NCI-H1930 (cell line): ENCODE measurements at regions not wholly inside any gene's neighbourhood (a gene's known extent, or its start where the extent isn't known, plus 50 kb on each side); places are given as distances from the start of the nearest gene placed in this dataset.
"Not testable (repeated sequence)": the region's sequence is repeated elsewhere in the genome, so short reads cannot be mapped to it uniquely, and the experiment has no call there.

Experiments used
- DNase-seq, 2 experiments: peaks; one replicate each; lab custom pipeline; 2025; lab: John Stamatoyannopoulos, UW

DNA sequence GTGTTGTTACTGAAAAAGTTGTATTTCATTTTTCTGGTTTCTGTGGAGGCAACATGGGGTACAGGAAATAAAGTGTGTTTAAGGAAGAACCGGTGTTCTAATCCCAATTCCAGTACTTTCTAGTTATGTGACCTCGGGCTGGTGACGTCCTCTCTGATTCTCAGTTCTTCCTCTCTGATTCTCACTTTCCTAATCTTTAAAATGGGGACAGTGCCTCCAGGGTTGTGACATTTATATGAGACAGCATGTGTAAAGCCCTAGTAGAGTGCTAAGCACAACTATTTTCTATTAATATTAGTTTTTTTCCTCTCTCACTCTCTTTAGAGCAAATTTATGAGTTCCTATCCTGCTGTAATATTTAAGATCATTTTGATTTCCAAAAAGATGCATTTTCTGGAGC lies 50.9 kb upstream of the PTPDC1 start:
- DNase-seq, result no peak

DNA sequence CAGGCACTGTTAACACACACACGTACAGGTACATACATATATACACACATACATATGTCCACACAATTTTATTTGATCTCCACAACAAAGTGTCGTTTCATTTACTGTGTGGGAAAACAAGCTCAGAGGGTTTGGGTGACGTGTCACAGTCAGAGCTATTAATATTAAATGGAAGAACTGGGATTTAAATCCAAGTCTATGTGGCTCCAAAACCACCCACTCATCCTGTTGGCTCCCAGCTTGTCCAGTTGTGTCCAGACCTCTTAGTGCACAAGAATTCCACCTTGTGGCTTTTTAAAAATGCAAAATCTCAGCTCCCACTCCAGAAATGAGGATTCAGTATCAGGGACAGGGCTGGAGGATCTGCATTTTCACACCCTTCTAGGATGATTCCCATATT lies 52.3 kb upstream of the PTPDC1 start:
- no peak for DNase-seq

DNA sequence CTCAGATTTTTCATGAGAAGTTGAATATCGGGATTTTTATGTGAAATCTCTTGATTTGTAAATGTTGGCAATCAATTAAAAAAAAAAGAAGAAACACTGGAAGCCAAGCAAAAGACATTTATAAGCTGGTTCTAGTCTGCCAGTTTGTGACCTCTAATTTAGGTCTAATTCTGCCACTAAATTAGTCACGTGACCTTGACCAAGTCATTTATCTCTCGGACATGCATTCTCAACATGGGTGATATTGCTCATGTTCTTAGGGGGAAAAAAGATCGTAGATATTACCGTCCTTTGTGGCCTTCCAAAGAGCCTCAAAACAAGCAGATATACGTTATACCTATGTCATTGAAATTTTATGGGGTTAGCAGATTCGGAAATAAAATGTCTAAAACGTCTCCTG lies 52.9 kb upstream of the PTPDC1 start:
- DNase-seq, result no peak

DNA sequence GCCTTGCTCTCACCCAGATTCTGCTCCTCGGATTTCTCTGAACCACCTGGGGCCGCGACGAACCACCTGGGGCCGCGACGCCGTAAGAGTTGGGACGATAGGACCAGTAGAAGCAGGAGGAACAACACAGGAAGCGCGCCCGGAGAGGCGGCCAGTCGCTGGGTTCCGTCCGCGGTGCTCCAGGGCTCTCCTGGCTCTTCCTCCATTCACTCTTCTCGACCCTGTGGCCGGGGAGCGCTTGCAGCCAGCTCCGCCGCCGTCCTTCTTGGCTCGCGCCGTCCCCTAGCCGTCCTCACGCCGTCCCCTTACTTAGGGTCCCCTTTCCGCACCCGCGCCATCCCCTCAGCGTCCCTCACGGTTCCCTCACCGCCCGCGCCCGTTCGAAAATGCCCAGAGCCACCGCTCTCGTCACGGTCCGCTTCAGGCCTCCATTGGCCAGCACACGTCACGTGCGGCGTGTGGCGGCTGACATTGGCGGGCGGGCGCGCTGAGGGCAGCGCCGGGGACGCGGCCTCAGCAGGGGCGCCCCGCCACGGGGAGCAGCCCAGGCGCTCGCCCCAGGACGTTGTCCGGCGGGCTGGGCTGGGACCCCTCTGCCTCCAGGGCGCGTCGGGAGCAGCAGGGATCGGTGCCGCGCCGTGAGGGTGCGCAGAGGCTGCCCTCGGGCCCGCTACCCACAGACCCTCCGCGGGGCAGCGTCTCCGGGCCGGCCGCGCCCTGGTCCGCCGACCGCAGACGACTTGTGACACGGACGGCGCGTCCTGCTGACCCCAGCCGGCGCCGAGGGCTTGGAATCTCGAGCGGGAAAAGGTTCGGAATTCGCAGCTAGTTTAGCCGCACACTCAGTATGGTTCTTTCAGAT lies 53.7 kb upstream of the PTPDC1 start:
- peak; percentile 72 to 81 for DNase-seq

DNA sequence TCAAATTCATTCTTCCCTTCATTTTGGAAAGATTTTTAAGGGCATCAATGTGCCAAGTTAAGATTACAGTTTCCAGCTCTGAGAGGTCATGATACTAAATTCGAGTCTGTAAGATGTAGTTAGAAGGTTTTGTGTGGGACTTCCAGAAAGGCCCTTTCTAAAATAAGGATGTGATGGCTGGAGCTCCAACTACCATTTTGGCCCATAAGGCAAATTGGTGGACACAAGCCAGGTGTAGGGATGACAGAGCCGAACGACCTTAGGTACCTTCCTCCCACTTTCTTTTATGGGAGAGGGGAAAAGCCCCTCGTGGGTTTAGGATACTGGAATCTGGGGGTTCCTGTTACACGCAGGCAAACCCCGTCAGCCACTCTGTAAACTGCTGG lies 54.3 kb upstream of the PTPDC1 start:
- DNase-seq, result no peak

DNA sequence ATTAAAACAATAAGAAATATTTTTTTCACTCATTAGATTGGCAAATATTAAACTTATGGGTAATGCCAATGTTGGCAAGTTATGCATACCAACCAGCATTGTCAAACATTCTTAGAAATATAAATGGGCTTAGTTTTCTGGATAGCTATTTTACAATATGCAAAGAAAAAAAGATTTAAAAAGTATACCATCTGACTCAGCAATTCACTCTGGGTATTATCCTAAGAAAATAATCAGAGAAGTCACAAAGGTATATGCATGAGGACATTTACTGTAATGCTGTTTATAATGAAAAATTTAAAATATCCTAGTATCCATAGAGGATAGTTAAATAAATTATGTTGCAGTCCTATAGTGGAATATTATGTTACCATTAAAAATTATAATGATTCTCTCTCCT lies 57.4 kb upstream of the PTPDC1 start:
- no peak for DNase-seq

DNA sequence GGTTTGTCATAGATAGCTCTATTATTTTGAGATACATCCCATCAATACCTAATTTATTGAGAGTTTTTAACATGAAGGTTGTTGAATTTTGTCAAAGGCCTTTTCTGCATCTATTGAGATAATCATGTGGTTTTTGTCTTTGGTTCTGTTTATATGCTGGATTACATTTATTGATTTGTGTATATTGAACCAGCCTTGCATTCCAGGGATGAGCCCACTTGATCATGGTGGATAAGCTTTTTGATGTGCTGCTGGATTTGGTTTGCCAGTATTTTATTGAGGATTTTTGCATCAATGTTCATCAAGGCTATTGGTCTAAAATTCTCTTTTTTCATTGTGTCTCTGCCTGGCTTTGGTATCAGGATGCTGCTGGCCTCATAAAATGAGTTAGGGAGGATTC lies 61.8 kb upstream of the PTPDC1 start:
- not testable (repeated sequence) for DNase-seq

DNA sequence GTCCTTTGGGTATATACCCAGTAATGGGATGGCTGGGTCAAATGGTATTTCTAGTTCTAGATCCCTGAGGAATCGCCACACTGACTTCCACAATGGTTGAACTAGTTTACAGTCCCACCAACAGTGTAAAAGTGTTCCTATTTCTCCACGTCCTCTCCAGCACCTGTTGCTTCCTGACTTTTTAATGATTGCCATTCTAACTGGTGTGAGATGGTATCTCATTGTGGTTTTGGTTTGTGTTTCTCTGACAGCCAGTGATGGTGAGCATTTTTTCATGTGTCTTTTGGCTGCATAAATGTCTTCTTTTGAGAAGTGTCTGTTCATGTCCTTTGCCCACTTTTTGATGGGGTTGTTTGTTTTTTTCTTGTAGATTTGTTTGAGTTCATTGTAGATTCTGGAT lies 63.4 kb upstream of the PTPDC1 start:
- DNase-seq, result not testable (repeated sequence)

DNA sequence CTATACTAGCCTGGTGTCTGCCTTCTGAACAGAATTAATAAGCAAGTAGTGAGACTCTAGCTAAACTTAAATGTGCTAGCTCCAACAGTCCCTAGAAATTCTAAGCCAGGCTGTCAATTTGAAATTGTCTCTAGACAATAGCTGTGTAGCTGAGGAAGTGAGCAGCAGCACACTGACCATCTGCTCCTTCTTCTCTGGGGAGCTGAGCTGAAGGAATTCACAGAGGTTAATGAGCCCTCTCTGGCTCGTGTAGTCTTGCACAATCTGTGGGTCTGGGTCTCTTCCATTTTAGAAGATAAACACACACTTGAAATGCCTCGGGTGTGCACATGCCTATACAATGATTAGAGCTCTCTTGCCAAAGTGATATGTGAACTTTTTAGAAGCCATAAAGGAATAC lies 63.5 kb upstream of the BARX1 start:
- no peak for DNase-seq

DNA sequence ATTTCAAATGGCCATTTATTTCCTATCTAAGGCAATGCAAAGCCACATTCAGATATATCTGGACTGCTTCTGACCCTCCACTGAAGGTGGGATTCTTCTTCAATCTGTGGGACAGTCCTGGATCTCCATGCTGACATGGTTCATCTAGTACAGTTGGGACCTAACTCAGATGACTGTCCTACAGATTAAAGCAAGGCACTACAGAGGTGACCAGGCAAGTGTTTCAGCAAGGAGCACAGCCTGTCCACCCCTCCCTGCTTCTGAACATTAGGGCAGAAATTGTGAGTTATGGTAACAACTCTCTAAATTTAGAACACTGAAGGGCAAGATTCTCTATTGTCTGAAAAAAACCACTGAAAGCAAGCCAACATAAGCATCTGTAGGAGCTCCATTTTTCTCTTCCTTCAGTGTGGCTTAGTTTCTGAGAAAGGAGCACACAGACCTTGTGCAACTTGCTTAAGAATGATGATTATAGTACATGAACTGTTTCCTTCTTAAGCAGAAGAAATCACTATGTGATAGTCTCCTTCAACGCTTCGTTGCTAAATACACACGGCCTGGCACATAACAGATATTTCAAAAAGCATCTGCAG lies 62.9 kb upstream of the BARX1 start:
- DNase-seq, result no peak

DNA sequence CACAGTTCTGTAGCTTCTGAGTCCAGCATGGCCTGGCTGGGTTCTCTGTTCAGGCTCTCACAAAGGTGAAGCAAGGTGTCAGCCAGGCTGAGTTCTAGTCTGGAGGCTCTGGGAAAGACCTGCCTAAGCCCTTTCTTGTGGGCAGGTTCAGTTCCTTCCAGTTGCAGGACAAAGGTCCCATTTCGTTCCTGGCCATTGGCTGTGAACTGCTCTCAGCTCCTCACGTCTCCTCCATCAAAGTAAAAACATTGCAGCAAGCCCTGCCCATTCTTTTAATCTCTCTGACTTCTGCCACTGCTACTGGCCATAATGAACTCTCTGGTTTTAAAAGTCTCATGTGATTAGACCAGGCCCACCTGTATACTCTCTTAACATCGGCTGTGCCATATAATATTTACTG lies 61.6 kb upstream of the BARX1 start:
- no peak for DNase-seq

DNA sequence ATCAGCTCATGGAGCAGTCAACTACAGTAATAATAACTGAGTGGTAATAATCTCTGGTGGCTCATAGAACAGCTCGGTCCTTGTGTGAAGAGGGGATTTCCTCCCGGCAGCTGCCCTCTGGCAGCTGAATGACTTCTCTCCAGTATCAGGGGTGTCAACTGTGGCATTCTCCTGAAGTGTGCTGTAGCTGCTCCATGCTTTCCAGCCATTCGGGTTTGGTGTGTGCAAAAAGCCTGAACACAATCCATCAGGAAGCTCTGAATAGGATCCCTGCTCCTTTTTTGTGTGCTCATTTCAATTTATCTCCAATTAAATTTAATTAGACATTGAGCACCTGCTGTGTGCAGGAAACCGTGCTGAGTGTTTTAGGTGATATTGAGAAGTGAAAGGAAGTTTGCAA lies 59.8 kb upstream of the BARX1 start:
- peak in 1 of 2 experiments; percentile 16 for DNase-seq

DNA sequence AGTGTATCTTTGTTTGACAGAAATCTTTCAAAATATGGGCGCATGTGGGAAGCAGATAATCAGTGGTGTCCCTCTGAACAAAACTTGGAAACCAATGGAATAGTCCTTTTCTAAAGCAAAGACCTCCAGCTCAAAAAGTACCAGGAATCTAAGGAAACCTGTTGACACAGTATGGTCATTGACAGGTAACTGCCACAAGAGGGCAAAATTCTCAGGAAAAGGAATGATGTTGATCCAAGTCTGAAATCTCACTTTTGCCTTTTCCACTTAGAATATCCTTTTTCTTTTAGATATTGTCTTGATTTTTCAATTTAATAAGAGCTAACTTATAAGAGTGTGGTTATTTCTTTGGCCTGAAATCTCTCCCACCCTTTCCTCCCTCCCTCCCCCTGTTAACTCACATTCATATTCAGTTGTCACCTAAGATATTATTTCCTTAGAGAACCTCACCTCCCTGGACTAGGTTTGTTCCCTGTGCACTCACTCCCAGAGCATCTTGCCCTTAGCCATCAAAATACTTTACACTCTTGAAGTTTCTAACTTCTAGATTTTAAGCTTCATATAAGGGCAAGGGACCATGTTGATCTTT lies 59.0 kb upstream of the BARX1 start:
- DNase-seq, result peak in 1 of 2 experiments; percentile 14

DNA sequence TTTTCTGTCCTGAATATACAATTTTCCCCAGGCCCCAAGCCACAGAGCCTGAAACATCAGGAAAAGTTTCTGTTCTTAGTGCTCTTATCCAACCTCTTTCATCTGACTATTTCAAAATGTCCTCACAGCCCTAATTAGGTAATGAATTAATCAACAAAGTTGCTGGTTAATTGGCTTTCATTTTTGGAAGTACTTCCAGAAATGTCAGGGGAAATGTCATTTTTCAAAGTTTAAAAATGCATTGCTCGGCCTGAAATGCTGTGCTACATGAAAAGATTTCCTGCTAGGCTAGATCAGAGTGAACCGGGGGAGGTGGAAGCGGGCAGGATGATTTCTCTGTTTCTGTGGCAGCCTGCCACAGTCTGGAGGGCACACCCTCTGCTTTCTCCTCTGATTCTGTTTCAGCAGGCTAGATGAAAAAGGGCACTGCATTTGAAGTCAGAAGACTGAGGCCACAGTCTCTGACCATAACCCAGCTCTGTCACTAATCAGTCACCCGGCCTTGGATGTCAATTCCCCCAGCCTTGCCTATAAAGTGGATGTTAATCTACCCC lies 55.9 kb upstream of the BARX1 start:
- DNase-seq, result no peak

DNA sequence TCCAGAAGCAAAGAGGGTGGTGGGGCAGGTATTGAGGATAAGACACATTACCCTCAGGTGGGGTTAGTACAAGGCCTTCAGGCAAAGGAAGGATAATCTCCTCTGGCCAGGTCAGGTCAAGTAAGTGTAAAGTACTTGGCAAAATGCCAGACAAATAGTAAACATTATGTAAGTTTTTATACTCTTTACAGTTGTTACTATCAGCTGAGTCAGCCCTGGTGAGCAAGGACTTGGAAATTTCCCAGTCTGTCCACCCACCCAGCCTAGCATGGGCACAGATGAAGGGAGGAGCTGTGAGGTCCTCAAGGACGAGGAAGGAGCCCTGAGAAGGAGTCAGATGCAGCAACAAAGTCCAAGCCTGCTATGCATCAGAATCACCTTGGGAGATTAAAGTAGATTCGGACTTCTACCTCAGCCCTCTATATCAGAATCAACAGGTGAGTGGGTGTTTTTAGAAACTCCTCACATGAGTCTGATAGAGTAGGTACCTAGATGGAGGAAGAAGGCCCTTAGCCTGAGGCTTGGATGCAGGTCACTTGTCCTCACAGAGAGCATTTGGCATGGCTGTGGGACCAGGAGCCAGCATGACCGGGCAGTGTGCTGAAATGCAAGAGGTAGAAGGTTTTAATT lies 50.2 kb upstream of the BARX1 start:
- no peak for DNase-seq
